GM23338 (cell line): ENCODE measurements at regions not wholly inside any gene's neighbourhood (a gene's known extent, or its start where the extent isn't known, plus 50 kb on each side); places are given as distances from the start of the nearest gene placed in this dataset.

ENCODE experiments used
- TF ChIP-seq, protein P1 (sequence below), 2 experiments: fragments of 200-600 bp in 1 of 2; sonication (generic) in 1 of 2; conservative IDR thresholded peaks; 2 replicates each; pipeline versions ENCODE4 v1.5.1 to v1.6.1; 2016 to 2017; ENCODE audit warnings: antibody characterized with exemption in 2 of 2, low read depth in 2 of 2, mild to moderate bottlenecking in 2 of 2, moderate library complexity in 1 of 2
- TF ChIP-seq, protein P2 (sequence below): IDR thresholded peaks from one replicate; pipeline ENCODE4 v1.6.1; 2018; ENCODE audit warnings: antibody characterized with exemption; ENCODE audit not compliant: unreplicated experiment

DNA sequence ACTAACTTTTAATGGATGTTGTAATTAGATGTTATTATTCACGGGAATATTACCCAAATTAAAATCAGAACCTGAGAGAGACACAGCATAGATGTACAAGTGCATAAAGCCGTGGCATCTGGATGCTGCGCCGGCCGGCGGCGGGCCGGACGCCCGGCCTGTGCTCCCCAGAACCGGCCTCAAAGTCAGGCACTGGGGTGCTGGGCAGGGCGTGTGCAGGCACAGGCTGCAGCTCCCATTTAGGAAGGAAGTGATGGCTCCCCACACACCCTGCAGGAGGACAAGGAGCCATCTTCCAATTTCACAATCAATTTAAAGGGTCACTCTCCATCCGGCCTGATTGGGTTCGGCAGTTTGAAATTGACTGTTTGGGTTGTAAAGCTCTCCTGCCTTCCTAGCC is 367.7 kb upstream of the SALL3 start:
- TF ChIP-seq, protein P1, sequence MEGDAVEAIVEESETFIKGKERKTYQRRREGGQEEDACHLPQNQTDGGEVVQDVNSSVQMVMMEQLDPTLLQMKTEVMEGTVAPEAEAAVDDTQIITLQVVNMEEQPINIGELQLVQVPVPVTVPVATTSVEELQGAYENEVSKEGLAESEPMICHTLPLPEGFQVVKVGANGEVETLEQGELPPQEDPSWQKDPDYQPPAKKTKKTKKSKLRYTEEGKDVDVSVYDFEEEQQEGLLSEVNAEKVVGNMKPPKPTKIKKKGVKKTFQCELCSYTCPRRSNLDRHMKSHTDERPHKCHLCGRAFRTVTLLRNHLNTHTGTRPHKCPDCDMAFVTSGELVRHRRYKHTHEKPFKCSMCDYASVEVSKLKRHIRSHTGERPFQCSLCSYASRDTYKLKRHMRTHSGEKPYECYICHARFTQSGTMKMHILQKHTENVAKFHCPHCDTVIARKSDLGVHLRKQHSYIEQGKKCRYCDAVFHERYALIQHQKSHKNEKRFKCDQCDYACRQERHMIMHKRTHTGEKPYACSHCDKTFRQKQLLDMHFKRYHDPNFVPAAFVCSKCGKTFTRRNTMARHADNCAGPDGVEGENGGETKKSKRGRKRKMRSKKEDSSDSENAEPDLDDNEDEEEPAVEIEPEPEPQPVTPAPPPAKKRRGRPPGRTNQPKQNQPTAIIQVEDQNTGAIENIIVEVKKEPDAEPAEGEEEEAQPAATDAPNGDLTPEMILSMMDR (conservative IDR thresholded peaks at IDR 0.05; ENCODE audit: low read depth in 2 of 2): no peak
- TF ChIP-seq, protein P2, sequence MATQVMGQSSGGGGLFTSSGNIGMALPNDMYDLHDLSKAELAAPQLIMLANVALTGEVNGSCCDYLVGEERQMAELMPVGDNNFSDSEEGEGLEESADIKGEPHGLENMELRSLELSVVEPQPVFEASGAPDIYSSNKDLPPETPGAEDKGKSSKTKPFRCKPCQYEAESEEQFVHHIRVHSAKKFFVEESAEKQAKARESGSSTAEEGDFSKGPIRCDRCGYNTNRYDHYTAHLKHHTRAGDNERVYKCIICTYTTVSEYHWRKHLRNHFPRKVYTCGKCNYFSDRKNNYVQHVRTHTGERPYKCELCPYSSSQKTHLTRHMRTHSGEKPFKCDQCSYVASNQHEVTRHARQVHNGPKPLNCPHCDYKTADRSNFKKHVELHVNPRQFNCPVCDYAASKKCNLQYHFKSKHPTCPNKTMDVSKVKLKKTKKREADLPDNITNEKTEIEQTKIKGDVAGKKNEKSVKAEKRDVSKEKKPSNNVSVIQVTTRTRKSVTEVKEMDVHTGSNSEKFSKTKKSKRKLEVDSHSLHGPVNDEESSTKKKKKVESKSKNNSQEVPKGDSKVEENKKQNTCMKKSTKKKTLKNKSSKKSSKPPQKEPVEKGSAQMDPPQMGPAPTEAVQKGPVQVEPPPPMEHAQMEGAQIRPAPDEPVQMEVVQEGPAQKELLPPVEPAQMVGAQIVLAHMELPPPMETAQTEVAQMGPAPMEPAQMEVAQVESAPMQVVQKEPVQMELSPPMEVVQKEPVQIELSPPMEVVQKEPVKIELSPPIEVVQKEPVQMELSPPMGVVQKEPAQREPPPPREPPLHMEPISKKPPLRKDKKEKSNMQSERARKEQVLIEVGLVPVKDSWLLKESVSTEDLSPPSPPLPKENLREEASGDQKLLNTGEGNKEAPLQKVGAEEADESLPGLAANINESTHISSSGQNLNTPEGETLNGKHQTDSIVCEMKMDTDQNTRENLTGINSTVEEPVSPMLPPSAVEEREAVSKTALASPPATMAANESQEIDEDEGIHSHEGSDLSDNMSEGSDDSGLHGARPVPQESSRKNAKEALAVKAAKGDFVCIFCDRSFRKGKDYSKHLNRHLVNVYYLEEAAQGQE: no peak
